ENCODE measurements at regions not wholly inside any gene's neighbourhood (a gene's known extent, or its start where the extent isn't known, plus 50 kb on each side); places are given as distances from the start of the nearest gene placed in this dataset.

GRCh38 chr20:57062696-57063270, 203.7 kb downstream of the BMP7 start:
- Histone ChIP-seq H3K9me3 (no peaks in the 10 kb centered on the region), H3K27me3 (no peaks in the 10 kb centered on the region), H3K27ac (no peak overlapping the region), H3K4me3 (no peak overlapping the region), H3K36me3 (replicated peaks in 1 of 2; ENCODE audit: insufficient read depth in 1 of 2, low read depth in 2 of 2) (no peaks in the 10 kb centered on the region), H3K4me1 (no peaks in the 10 kb centered on the region)
- TF ChIP-seq, protein P1, sequence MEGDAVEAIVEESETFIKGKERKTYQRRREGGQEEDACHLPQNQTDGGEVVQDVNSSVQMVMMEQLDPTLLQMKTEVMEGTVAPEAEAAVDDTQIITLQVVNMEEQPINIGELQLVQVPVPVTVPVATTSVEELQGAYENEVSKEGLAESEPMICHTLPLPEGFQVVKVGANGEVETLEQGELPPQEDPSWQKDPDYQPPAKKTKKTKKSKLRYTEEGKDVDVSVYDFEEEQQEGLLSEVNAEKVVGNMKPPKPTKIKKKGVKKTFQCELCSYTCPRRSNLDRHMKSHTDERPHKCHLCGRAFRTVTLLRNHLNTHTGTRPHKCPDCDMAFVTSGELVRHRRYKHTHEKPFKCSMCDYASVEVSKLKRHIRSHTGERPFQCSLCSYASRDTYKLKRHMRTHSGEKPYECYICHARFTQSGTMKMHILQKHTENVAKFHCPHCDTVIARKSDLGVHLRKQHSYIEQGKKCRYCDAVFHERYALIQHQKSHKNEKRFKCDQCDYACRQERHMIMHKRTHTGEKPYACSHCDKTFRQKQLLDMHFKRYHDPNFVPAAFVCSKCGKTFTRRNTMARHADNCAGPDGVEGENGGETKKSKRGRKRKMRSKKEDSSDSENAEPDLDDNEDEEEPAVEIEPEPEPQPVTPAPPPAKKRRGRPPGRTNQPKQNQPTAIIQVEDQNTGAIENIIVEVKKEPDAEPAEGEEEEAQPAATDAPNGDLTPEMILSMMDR (IDR thresholded peaks at IDR 0.05): no peak
- no peak for TF ChIP-seq POLR2A (IDR thresholded peaks at IDR 0.05)
- DNase-seq: no peak
- WGBS, 2 donors: 58 to 63% methylated on average over 8 of the region's 8 CpGs
- no peak for ATAC-seq
- intact Hi-C loops (cut with DNase I): no loop called here

- Histone ChIP-seq H3K36me3 (replicated peaks in 1 of 2; ENCODE audit: insufficient read depth in 1 of 2, low read depth in 2 of 2) (no peaks in the 10 kb centered on the region), H3K4me3 (no peak overlapping the region), H3K9me3 (no peaks in the 10 kb centered on the region), H3K27ac (no peak overlapping the region), H3K27me3 (no peaks in the 10 kb centered on the region), H3K4me1 (no peaks in the 10 kb centered on the region)
- ATAC-seq: no peak
- no peak for TF ChIP-seq POLR2A (IDR thresholded peaks at IDR 0.05)
- TF ChIP-seq, protein P1 (IDR thresholded peaks at IDR 0.05): no peak
- DNase-seq: no peak
- 66 to 68% methylated on average over 5 of the region's 5 CpGs for WGBS, 2 donors
- intact Hi-C loops (cut with DNase I): no loop called here
Measured at GRCh38 chr20:57064836-57065235, 201.6 kb downstream of the BMP7 start.

DNA sequence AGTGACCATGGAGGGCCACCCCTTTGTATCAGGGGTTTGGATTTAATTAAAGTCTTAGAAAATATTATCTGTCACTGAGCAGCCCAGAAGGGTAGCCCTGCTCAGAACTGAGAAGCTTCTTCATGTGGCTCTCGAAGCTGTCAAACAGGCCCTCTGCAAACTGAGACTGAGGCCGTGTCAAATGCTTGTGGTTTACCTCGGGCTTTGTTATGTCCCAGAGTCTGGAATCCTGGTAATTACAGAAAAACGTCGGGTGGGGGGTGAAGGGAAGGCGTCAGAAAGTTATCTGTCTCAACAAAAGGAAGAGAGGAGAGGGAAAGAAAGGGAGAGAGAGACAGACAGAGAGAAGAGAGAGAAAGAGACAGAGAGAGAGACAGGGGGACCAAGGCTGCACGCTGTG, 200.8 kb downstream of the BMP7 start:
- ATAC-seq: no peak
- Histone ChIP-seq H3K27ac (no peak overlapping the region), H3K27me3 (no peaks in the 10 kb centered on the region), H3K4me1 (no peaks in the 10 kb centered on the region), H3K4me3 (no peak overlapping the region), H3K9me3 (no peaks in the 10 kb centered on the region), H3K36me3 (replicated peaks in 1 of 2; ENCODE audit: insufficient read depth in 1 of 2, low read depth in 2 of 2) (no peaks in the 10 kb centered on the region)
- intact Hi-C loops (cut with DNase I): no loop called here
- 4 to 10% methylated on average over 7 of the region's 7 CpGs for WGBS, 2 donors
- DNase-seq: no peak
- no peak for TF ChIP-seq POLR2A (IDR thresholded peaks at IDR 0.05)
- TF ChIP-seq, protein P1 (IDR thresholded peaks at IDR 0.05): no peak

- no peak overlapping the region for H3K27ac ChIP-seq
- DNase-seq (no peak), ATAC-seq (no peak)
- H3K27me3 ChIP-seq: no peaks in the 10 kb centered on the region
- H3K9me3 ChIP-seq: no peaks in the 10 kb centered on the region
- intact Hi-C loops (cut with DNase I): no loop called here
- WGBS, 2 donors: 54 to 60% methylated on average over 11 of the region's 11 CpGs
- H3K4me3 ChIP-seq: no peak overlapping the region
- no peaks in the 10 kb centered on the region for H3K36me3 ChIP-seq (replicated peaks in 1 of 2; ENCODE audit: insufficient read depth in 1 of 2, low read depth in 2 of 2)
- TF ChIP-seq, protein P1 (IDR thresholded peaks at IDR 0.05): no peak
- no peak for TF ChIP-seq POLR2A (IDR thresholded peaks at IDR 0.05)
- H3K4me1 ChIP-seq: no peaks in the 10 kb centered on the region
Measured at GRCh38 chr20:57066126-57066900, 200.1 kb downstream of the BMP7 start.

DNA sequence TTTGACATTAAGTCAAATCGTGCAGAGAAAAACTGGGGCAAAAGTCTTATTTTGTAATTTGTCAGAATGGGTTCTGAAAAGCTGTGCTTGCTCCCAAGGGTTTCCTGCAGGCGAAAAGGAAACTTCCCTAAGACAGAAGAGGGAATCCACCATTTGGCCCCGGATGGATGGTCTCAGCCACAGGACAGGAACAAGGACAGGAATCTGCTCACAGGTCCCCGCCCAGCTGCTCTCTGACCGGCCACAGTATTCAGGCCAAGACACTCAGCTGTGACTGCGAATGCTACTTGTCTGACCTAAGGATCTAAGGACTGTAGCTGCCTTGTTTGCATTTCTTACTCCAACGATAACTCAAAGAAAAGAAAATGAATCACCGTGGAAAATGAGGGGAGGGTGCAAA, 197.0 kb downstream of the BMP7 start:
- no peaks in the 10 kb centered on the region for H3K4me1 ChIP-seq
- intact Hi-C loops (cut with DNase I): no loop called here
- no peaks in the 10 kb centered on the region for H3K36me3 ChIP-seq (replicated peaks in 1 of 2; ENCODE audit: insufficient read depth in 1 of 2, low read depth in 2 of 2)
- ATAC-seq (no peak), DNase-seq (no peak)
- H3K27ac ChIP-seq: no peak overlapping the region
- no peak for TF ChIP-seq POLR2A (IDR thresholded peaks at IDR 0.05)
- TF ChIP-seq, protein P1 (IDR thresholded peaks at IDR 0.05): no peak
- peaks cover 0 to 12% of the 10 kb centered on the region in 2 donors for H3K27me3 ChIP-seq
- H3K9me3 ChIP-seq: no peaks in the 10 kb centered on the region
- H3K4me3 ChIP-seq: no peak overlapping the region
- WGBS, 2 donors: 40 to 45% methylated on average over 8 of the region's 8 CpGs
